ENCODE measurements at regions not wholly inside any gene's neighbourhood (a gene's known extent, or its start where the extent isn't known, plus 50 kb on each side); places are given as distances from the start of the nearest gene placed in this dataset.

DNA sequence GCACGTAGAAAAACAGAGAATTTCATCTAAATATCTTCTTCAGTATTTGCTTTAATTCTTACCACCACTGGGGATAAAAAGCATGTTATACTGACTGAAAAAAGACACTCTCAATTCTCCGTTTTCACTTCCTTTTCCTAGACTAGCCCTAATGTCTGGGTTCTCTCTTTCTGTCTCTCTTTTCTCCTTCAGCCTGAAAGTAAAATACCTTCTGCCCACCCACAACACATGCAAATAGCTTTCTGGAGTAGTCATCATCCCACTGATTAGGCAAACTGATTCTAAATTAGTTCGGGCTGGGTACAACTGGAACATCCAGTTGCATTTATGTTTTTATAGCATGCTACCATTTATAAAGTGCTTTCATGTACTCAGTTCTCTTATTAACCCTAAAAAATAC is 142.4 kb upstream of the ANKRD50 start:
- no TSS peak for BruUV-seq (replicated peaks)
- H3K36me3 ChIP-seq (ENCODE audit: control insufficient read depth in 1 of 2, insufficient read depth in 2 of 2, low read length in 2 of 2), result no peaks in the 10 kb centered on the region
- H3K9ac ChIP-seq (ENCODE audit: low read length), result no peak overlapping the region
- ATAC-seq (no peak), DNase-seq (ENCODE audit: low read depth, low spot score) (no peak)
- H3K27ac ChIP-seq (ENCODE audit: low read depth, low read length), result no peak overlapping the region
- no peaks in the 10 kb centered on the region for H3K27me3 ChIP-seq (ENCODE audit: insufficient read depth, low read length)
- intact Hi-C loops (cut with micrococcal nuclease), result no loop called here
- H3K4me1 ChIP-seq (ENCODE audit: control insufficient read depth in 1 of 2, insufficient read depth in 2 of 2, low read length in 2 of 2), result no peaks in the 10 kb centered on the region
- H3K4me3 ChIP-seq (replicated peaks in 1 of 2; ENCODE audit: low read depth in 1 of 2, low read length in 2 of 2), result no peak overlapping the region
- no peaks in the 10 kb centered on the region for H3K9me2 ChIP-seq (ENCODE audit: insufficient read depth)
- TF ChIP-seq ZNF274 (IDR thresholded peaks at IDR 0.05; ENCODE audit: low read depth, low read length) (no peak), YY1 (IDR thresholded peaks at IDR 0.05; ENCODE audit: extremely low read depth, insufficient replicate concordance, low read depth, low read length) (no peak), EZH2phosphoT487 (IDR thresholded peaks at IDR 0.05; ENCODE audit: borderline replicate concordance) (no peak), ELF1 (IDR thresholded peaks at IDR 0.05; ENCODE audit: borderline replicate concordance, low read depth) (no peak), TCF7L2 (IDR thresholded peaks at IDR 0.05; ENCODE audit: borderline replicate concordance, extremely low read depth, insufficient read depth, insufficient read length) (no peak)
- CTCF ChIA-PET, result no interaction called here
- no peak overlapping the region for H2AFZ ChIP-seq (ENCODE audit: low read depth, low read length, poor library complexity, severe bottlenecking)
- H3K9me3 ChIP-seq (ENCODE audit: control insufficient read depth in 1 of 2, insufficient read depth in 1 of 2, low read depth in 1 of 2, low read length in 2 of 2), result no peaks in the 10 kb centered on the region
- no peaks in the 10 kb centered on the region; the same call in 1 of the 2 replicates for H4K20me1 ChIP-seq (ENCODE audit: insufficient read depth)
- H3K4me2 ChIP-seq (ENCODE audit: low read length), result no peak overlapping the region
- RAD21 ChIA-PET (ENCODE audit: low non-redundant PET in 1 of 2, low total read pairs in 2 of 2, uncharacterized antibody in 2 of 2, unreplicated experiment in 2 of 2), result no interaction called here
- POLR2A ChIA-PET, result no interaction called here
- H3K79me2 ChIP-seq (ENCODE audit: insufficient read depth, low read length), result no peaks in the 10 kb centered on the region

- no peak overlapping the region for H3K9ac ChIP-seq (ENCODE audit: low read length)
- H3K36me3 ChIP-seq (ENCODE audit: control insufficient read depth in 1 of 2, insufficient read depth in 2 of 2, low read length in 2 of 2), result no peaks in the 10 kb centered on the region
- no TSS peak for BruUV-seq (replicated peaks)
- H3K9me2 ChIP-seq (ENCODE audit: insufficient read depth), result no peaks in the 10 kb centered on the region
- DNase-seq (ENCODE audit: low read depth, low spot score), result no peak
- no peak overlapping the region for H2AFZ ChIP-seq (ENCODE audit: low read depth, low read length, poor library complexity, severe bottlenecking)
- ATAC-seq, result no peak
- RAD21 ChIA-PET (ENCODE audit: low non-redundant PET in 1 of 2, low total read pairs in 2 of 2, uncharacterized antibody in 2 of 2, unreplicated experiment in 2 of 2), result no interaction called here
- no peak overlapping the region for H3K4me2 ChIP-seq (ENCODE audit: low read length)
- POLR2A ChIA-PET, result no interaction called here
- TF ChIP-seq, protein P1, sequence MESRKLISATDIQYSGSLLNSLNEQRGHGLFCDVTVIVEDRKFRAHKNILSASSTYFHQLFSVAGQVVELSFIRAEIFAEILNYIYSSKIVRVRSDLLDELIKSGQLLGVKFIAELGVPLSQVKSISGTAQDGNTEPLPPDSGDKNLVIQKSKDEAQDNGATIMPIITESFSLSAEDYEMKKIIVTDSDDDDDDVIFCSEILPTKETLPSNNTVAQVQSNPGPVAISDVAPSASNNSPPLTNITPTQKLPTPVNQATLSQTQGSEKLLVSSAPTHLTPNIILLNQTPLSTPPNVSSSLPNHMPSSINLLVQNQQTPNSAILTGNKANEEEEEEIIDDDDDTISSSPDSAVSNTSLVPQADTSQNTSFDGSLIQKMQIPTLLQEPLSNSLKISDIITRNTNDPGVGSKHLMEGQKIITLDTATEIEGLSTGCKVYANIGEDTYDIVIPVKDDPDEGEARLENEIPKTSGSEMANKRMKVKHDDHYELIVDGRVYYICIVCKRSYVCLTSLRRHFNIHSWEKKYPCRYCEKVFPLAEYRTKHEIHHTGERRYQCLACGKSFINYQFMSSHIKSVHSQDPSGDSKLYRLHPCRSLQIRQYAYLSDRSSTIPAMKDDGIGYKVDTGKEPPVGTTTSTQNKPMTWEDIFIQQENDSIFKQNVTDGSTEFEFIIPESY (IDR thresholded peaks at IDR 0.05; ENCODE audit: extremely low read depth, insufficient replicate concordance, low read length), result no peak
- TF ChIP-seq, protein P2, sequence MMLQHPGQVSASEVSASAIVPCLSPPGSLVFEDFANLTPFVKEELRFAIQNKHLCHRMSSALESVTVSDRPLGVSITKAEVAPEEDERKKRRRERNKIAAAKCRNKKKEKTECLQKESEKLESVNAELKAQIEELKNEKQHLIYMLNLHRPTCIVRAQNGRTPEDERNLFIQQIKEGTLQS (IDR thresholded peaks at IDR 0.05), result no peak
- TF ChIP-seq SP1 (IDR thresholded peaks at IDR 0.05; ENCODE audit: low read depth) (no peak), TCF7L2 (IDR thresholded peaks at IDR 0.05; ENCODE audit: borderline replicate concordance, extremely low read depth, insufficient read depth, insufficient read length) (no peak), CEBPB (IDR thresholded peaks at IDR 0.05; ENCODE audit: low read depth) (no peak), POLR2A (IDR thresholded peaks at IDR 0.05; ENCODE audit: borderline replicate concordance, extremely low read depth, insufficient read depth, insufficient read length) (no peak)
- intact Hi-C loops (cut with micrococcal nuclease), result no loop called here
- H3K27ac ChIP-seq (ENCODE audit: low read depth, low read length), result no peak overlapping the region
- no peaks in the 10 kb centered on the region for H3K9me3 ChIP-seq (ENCODE audit: control insufficient read depth in 1 of 2, insufficient read depth in 1 of 2, low read depth in 1 of 2, low read length in 2 of 2)
- H4K20me1 ChIP-seq (ENCODE audit: insufficient read depth), result no peaks in the 10 kb centered on the region; the same call in 1 of the 2 replicates
- H3K79me2 ChIP-seq (ENCODE audit: insufficient read depth, low read length), result no peaks in the 10 kb centered on the region
- H3K4me3 ChIP-seq (replicated peaks in 1 of 2; ENCODE audit: low read depth in 1 of 2, low read length in 2 of 2), result no peak overlapping the region
- no peaks in the 10 kb centered on the region for H3K4me1 ChIP-seq (ENCODE audit: control insufficient read depth in 1 of 2, insufficient read depth in 2 of 2, low read length in 2 of 2)
- CTCF ChIA-PET, result no interaction called here
- H3K27me3 ChIP-seq (ENCODE audit: insufficient read depth, low read length), result no peaks in the 10 kb centered on the region
Measured at GRCh38 chr4:124851741-124852140, 139.2 kb upstream of the ANKRD50 start.

Data from HCT116 (cell line).